Calu3 (cell line): ENCODE measurements at regions not wholly inside any gene's neighbourhood (a gene's known extent, or its start where the extent isn't known, plus 50 kb on each side); places are given as distances from the start of the nearest gene placed in this dataset.

Source experiments
- BruUV-seq: library from RNA; stranded (reverse); fragments of 400-500 nt; replicated peaks from 2 replicates; lab custom pipeline; 2021; lab: Mats Ljungman, UMichigan
- CTCF ChIA-PET: fragments of 300-600 bp; sonication (Branson Sonifier 250); formaldehyde crosslinking; loops from one replicate; lab custom pipeline; 2022; ENCODE audit warnings: antibody characterized with exemption; lab: Charles Lee
- DNase-seq: peaks from one replicate; pipeline ENCODE4 v3.0.0; 2022
- H3K27ac Mint-ChIP-seq: one replicate; pipeline ENCODE4 v1.8.0; 2022; ENCODE audit warnings: mixed read lengths; ENCODE audit not compliant: unreplicated experiment
- H3K27me3 Mint-ChIP-seq: one replicate; pipeline ENCODE4 v1.8.0; 2022; ENCODE audit warnings: mixed read lengths; ENCODE audit not compliant: unreplicated experiment
- H3K36me3 Mint-ChIP-seq: one replicate; pipeline ENCODE4 v1.8.0; 2022; ENCODE audit warnings: mild to moderate bottlenecking, moderate library complexity, mixed read lengths; ENCODE audit not compliant: insufficient read depth, unreplicated experiment
- H3K4me1 Mint-ChIP-seq: one replicate; pipeline ENCODE4 v1.8.0; 2022; ENCODE audit warnings: mild to moderate bottlenecking, low read depth, mixed read lengths; ENCODE audit not compliant: unreplicated experiment
- H3K4me3 Mint-ChIP-seq: one replicate; pipeline ENCODE4 v1.8.0; 2022; ENCODE audit warnings: mild to moderate bottlenecking, low read depth, moderate library complexity, mixed read lengths; ENCODE audit not compliant: unreplicated experiment
- H3K9me3 Mint-ChIP-seq: one replicate; pipeline ENCODE4 v1.8.0; 2022; ENCODE audit warnings: low read depth, mixed read lengths; ENCODE audit not compliant: unreplicated experiment
- intact Hi-C: fragments of 100-400 bp; cut with micrococcal nuclease; formaldehyde crosslinking; loops from one replicate; pipeline ENCODE4 v1.10.0; 2022; ENCODE audit not compliant: unreplicated experiment
- TF ChIP-seq, protein P1 (sequence below): fragments of 200-600 bp; IDR thresholded peaks from one replicate; pipeline ENCODE4 v1.8.0; 2022; ENCODE audit warnings: antibody characterized with exemption; ENCODE audit not compliant: unreplicated experiment

DNA sequence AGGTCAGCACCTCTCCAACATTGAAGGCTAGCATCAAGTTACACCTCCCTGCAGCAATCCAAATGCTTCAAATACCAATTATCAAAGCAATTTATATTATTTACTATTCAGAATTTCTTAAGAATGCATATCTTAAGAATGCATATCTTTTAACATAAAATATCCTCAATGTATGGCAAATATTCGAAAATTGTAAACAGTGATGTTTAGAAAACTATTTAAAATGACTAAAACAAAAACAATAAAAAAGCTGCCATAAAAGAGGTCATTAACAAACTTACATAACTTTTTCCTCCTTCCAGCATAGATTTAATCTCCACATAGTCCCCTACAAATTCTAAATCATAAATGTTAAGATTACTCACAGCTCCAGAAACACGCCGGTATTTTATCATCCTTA lies 85.1 kb upstream of the SOX6 start:
- Mint-ChIP-seq H3K36me3 (no peaks in the 10 kb centered on the region), H3K27me3 (no peaks in the 10 kb centered on the region), H3K27ac (no peak overlapping the region), H3K4me3 (no peak overlapping the region), H3K4me1 (no peaks in the 10 kb centered on the region), H3K9me3 (no peaks in the 10 kb centered on the region)
- no TSS peak for BruUV-seq
- TF ChIP-seq, protein P1, sequence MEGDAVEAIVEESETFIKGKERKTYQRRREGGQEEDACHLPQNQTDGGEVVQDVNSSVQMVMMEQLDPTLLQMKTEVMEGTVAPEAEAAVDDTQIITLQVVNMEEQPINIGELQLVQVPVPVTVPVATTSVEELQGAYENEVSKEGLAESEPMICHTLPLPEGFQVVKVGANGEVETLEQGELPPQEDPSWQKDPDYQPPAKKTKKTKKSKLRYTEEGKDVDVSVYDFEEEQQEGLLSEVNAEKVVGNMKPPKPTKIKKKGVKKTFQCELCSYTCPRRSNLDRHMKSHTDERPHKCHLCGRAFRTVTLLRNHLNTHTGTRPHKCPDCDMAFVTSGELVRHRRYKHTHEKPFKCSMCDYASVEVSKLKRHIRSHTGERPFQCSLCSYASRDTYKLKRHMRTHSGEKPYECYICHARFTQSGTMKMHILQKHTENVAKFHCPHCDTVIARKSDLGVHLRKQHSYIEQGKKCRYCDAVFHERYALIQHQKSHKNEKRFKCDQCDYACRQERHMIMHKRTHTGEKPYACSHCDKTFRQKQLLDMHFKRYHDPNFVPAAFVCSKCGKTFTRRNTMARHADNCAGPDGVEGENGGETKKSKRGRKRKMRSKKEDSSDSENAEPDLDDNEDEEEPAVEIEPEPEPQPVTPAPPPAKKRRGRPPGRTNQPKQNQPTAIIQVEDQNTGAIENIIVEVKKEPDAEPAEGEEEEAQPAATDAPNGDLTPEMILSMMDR = no peak
- intact Hi-C loops = no loop called here
- CTCF ChIA-PET = no interaction called here
- no peak for DNase-seq

DNA sequence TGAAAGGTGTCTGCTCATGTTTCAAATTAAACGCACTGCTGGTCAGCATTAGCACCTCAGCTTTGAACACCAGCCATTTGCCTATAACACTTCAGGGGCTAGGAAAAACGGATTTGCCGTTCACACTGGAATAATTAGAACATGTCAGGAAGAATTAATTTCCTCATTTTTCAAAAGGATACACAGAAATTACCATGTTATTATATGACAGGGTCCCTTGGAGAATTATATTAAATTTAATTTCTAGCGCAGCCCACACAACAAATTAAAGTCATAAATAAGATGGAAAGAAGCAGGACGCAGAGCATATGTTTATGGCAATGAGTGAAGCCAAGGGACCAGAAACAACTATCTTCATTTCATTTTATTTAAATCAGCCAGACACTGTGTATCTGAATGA lies 83.8 kb upstream of the SOX6 start:
- no peaks in the 10 kb centered on the region for H3K27me3 Mint-ChIP-seq
- H3K36me3 Mint-ChIP-seq = no peaks in the 10 kb centered on the region
- TF ChIP-seq, protein P1 = no peak
- H3K9me3 Mint-ChIP-seq = peaks cover 3% of the 10 kb centered on the region
- no TSS peak for BruUV-seq
- no peak overlapping the region for H3K4me3 Mint-ChIP-seq
- no peak overlapping the region for H3K27ac Mint-ChIP-seq
- no peak for DNase-seq
- intact Hi-C loops = no loop called here
- H3K4me1 Mint-ChIP-seq = no peaks in the 10 kb centered on the region
- CTCF ChIA-PET = no interaction called here

DNA sequence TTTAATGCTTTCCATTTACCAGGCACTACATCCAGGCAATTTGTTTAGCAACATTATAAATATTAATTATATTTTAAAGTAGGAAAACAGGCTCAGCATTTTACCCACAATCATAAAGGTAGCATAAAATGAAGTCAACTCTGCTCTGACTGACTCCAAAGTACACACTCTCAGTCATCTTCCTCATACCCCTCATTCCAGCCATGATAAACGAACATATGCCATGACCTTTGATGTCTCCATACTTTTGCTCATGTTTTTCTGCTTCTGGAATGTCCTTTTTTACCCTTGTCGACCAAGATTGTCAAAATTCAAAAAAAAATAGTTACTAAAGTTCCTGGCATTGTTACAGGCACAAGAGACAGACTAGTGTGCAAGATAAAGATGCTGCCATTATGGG lies 77.7 kb upstream of the SOX6 start:
- DNase-seq = no peak

DNA sequence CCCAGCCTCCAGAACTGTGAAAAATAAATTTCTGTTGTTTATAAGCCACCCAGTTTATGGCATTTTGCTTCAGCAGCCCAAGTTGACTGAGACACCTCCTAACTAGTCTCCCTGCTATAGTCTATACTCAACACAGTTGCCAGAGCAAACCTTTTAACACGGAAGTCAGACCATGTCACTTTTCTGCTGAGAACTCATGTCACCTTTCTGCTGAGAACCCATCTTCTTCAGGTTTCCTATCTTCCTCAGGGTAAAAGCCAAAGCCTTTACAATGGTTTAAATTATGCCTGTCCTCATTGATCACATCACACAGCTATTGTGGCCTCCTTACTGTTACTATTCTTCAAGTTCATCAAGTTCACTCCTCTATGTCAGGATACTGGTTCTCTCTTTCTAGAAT lies 74.3 kb upstream of the SOX6 start:
- intact Hi-C loops = no loop called here
- Mint-ChIP-seq H3K36me3 (no peaks in the 10 kb centered on the region), H3K27me3 (no peaks in the 10 kb centered on the region), H3K27ac (no peak overlapping the region), H3K4me1 (peaks cover 7% of the 10 kb centered on the region), H3K9me3 (peaks cover 12% of the 10 kb centered on the region), H3K4me3 (no peak overlapping the region)
- TF ChIP-seq, protein P1 = no peak
- BruUV-seq = no TSS peak
- CTCF ChIA-PET = interaction anchor here (0.6 kb wide), 1 partner anchor 268 kb away, joined by 4 read pairs; no protein-coding TSS in a partner anchor
- no peak for DNase-seq

More for the DNA sequence above, 77.7 kb upstream of the SOX6 start:
- no peak overlapping the region for H3K4me3 Mint-ChIP-seq
- H3K36me3 Mint-ChIP-seq = no peaks in the 10 kb centered on the region
- no TSS peak for BruUV-seq
- no peak overlapping the region for H3K27ac Mint-ChIP-seq
- intact Hi-C loops = no loop called here
- H3K27me3 Mint-ChIP-seq = no peaks in the 10 kb centered on the region
- CTCF ChIA-PET = no interaction called here
- H3K9me3 Mint-ChIP-seq = peaks cover 14% of the 10 kb centered on the region
- TF ChIP-seq, protein P1 = no peak
- H3K4me1 Mint-ChIP-seq = peaks cover 7% of the 10 kb centered on the region
